ENCODE measurements at regions not wholly inside any gene's neighbourhood (a gene's known extent, or its start where the extent isn't known, plus 50 kb on each side); places are given as distances from the start of the nearest gene placed in this dataset.

DNA sequence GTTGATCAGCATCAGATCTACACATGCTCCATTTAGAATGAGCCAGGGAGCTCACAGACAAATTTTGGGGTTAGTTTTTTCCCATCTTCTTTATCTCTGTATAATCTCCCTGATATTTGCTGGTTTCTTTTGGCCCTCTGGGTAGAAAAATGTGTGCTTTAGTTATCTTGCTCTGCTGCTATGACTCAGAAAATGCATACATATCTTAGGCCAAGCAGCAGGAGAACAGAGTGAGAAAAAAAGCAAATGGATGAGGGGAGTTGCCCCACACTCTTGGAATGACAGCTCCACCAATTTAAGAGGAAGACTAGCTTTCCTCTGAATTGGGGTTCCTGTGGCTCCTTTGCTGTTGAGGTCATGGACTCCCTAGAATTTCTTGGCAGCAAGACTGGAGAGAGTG lies 331.8 kb downstream of the KCNJ3 start:
- no peak for FAIRE-seq
- DNase-seq (ENCODE audit: insufficient read length, low spot score): no peak
- TF ChIP-seq, protein P1, sequence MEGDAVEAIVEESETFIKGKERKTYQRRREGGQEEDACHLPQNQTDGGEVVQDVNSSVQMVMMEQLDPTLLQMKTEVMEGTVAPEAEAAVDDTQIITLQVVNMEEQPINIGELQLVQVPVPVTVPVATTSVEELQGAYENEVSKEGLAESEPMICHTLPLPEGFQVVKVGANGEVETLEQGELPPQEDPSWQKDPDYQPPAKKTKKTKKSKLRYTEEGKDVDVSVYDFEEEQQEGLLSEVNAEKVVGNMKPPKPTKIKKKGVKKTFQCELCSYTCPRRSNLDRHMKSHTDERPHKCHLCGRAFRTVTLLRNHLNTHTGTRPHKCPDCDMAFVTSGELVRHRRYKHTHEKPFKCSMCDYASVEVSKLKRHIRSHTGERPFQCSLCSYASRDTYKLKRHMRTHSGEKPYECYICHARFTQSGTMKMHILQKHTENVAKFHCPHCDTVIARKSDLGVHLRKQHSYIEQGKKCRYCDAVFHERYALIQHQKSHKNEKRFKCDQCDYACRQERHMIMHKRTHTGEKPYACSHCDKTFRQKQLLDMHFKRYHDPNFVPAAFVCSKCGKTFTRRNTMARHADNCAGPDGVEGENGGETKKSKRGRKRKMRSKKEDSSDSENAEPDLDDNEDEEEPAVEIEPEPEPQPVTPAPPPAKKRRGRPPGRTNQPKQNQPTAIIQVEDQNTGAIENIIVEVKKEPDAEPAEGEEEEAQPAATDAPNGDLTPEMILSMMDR (IDR thresholded peaks at IDR 0.05; ENCODE audit: insufficient read depth, missing control alignments): no peak

DNA sequence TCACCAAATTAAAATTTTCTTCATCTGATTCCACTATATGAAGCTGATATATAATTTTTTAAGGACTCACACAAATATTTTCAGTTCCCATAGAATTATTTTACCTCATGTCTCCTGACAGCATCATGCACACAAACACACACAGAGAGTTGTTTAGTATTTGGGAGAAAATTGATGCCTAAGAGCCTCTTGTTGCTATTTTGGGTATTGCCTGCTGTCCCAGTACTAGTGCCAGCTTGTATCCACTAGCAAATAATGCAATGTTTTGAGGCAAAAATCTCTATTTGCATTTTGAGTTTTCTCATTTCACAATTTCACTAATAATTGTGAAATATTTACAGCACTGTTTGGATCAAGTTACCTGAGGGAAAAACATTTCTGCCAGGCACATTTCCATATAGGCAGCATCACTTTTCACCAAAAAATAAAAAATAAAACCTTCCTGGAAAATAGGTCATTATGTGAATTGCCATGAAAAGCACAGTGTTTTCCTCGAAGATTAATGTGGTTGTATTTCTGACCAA lies 328.2 kb downstream of the KCNJ3 start:
- FAIRE-seq (no peak), DNase-seq (ENCODE audit: insufficient read length, low spot score) (no peak)
- TF ChIP-seq, protein P1 (IDR thresholded peaks at IDR 0.05; ENCODE audit: insufficient read depth, missing control alignments): no peak

DNA sequence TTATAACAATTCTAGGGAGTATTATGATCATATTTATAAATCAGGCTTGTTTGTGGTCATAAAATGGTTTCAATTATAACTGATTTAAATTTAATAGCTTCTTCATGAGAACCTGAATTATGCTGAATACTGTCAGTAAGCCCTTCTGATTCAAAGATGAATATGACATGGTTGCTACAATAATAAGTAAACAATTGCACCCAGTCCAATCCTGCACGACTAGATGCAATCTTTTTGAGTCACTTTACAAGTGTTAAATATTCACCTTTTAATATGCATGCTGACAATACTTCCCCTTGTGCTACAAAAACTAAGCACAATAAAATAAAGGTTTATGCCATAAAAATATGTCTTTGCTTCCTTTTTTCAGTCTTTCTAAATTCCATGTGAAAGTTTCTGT lies 325.2 kb downstream of the KCNJ3 start:
- no peak for DNase-seq (ENCODE audit: insufficient read length, low spot score)
- TF ChIP-seq, protein P1 (IDR thresholded peaks at IDR 0.05; ENCODE audit: insufficient read depth, missing control alignments): no peak
- FAIRE-seq: peak; percentile 80

DNA sequence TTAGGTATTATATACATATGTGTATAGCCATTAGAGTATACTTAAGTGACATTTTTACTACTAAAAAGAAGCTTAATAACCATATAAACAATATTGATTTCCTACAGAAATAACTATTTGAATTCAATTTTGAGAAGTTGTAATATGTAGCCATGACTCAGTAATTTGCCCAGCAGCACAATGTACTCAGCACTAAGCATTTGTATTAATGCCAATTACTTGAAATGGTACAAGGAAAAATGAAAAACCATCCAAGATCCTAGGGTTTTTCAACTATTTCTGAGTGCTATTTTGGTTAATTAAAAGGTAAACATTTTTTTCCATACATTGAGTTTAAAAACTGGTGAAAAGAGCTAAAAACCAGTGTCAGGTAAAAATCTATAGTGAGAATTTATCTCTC lies 324.0 kb downstream of the KCNJ3 start:
- TF ChIP-seq, protein P1 (IDR thresholded peaks at IDR 0.05; ENCODE audit: insufficient read depth, missing control alignments): no peak
- FAIRE-seq (no peak), DNase-seq (ENCODE audit: insufficient read length, low spot score) (no peak)

DNA sequence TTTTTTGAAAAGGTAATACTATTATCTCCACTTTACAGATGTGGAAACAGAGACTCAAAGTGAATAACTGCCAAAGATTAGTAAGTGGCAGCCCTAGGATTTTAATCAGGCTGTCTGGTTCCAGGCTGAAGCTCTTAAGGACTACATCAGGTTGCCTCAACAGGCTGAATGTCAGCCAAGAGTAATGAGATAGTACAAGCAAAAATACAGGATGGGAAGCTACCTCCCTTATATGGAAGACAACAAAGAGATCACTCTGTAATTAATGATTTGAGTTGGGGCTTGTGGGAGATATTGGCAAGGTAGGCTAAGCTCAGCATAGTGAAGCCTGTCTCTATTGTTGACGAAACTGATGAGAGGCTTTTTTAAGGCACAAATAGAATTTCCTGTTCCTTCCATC lies 323.1 kb downstream of the KCNJ3 start:
- TF ChIP-seq, protein P1 (IDR thresholded peaks at IDR 0.05; ENCODE audit: insufficient read depth, missing control alignments): no peak
- FAIRE-seq (peak; percentile 6), DNase-seq (ENCODE audit: insufficient read length, low spot score) (no peak)

DNA sequence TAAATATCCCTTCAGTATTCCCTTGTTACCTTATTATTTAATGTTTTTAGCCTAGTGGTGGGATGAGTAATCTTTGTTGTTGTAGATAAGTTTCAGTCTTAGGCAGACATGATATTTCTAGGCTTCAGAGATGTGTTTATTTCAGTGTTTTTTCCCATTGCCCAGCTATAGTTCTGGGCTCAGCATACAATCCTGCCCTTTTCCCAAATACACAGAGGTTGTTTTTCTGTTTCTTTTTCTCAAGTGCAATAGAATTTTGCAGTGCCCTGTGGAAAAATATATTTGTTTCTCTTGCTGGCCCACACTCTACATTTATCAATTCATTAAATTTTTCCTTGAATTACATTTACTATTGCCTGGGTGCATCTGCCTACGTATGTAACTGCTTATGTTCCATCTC lies 321.8 kb downstream of the KCNJ3 start:
- FAIRE-seq: no peak
- TF ChIP-seq, protein P1 (IDR thresholded peaks at IDR 0.05; ENCODE audit: insufficient read depth, missing control alignments): no peak
- no peak for DNase-seq (ENCODE audit: insufficient read length, low spot score)

DNA sequence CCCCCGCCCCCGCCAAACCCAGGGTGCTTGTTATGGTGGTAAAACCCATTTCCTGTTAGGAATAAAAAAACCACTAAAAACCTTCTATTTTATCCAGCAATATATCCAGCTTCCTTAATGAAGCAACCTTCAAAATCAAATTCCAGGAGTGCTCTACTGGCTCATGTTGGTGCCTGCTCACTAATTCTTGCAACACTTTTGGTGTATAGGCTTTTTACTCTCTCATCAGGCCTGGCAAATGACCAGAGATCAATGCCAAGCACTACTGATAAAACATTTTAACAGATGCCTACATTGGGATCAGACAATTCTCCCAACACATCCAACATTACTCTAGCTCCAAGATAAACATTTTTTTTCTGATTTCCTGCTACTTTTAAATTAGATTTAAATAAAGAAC lies 312.4 kb downstream of the KCNJ3 start:
- DNase-seq (ENCODE audit: insufficient read length, low spot score) (no peak), FAIRE-seq (no peak)
- TF ChIP-seq, protein P1 (IDR thresholded peaks at IDR 0.05; ENCODE audit: insufficient read depth, missing control alignments): no peak

Measured in D721Med (cell line).